ENCODE measurements at regions not wholly inside any gene's neighbourhood (a gene's known extent, or its start where the extent isn't known, plus 50 kb on each side); places are given as distances from the start of the nearest gene placed in this dataset.

DNA sequence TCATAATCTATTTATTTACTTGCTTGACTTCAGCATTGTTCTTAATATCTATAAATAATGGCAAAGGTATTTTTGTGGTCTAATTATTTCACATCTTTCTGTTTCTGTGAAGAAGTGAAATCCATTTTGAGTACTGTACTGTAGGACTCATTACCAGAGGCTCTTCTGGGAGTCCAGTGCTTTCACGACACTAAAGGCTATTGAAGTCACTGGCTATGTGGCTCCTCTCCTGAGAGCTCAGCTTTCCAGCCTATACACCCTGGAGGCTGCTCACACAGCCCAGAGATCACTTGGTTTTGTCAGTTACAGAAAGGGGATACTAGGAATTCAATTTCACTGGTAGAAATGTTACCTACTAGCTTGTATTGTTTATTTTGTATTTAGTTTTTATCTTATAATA, 547.3 kb downstream of the TAF11L14 start:
- Mint-ChIP-seq H3K27ac (no peak overlapping the region), H3K4me3 (no peak overlapping the region), H3K9me3 (peaks cover 8% of the 10 kb centered on the region), H3K4me1 (no peaks in the 10 kb centered on the region), H3K27me3 (no peaks in the 10 kb centered on the region), H3K36me3 (ENCODE audit: low read depth) (no peaks in the 10 kb centered on the region)
- ATAC-seq (replicated peaks) = no peak

DNA sequence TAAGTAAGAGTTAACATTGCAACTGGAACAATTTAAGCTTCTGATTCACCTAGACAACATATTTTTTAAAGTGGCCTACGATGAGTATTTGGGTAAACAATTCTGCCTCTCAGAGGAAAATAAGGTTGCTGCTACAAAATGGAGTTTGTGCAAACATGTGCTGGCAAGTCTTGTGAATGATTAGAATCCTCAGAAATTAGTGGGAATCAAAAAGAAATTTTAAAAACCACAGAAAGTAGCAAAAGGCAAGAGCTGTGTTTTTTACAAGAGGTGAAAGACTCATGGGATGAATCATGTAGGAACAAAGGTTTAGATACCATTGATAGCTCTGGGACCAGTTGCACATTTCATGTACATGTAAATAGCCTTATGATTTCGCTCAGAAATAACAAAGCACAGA, 561.6 kb downstream of the TAF11L14 start:
- H3K27ac Mint-ChIP-seq = no peak overlapping the region
- no peak overlapping the region for H3K4me3 Mint-ChIP-seq
- H3K9me3 Mint-ChIP-seq = peaks cover 11% of the 10 kb centered on the region
- ATAC-seq (replicated peaks) = no peak
- no peaks in the 10 kb centered on the region for H3K36me3 Mint-ChIP-seq (ENCODE audit: low read depth)
- H3K27me3 Mint-ChIP-seq = no peaks in the 10 kb centered on the region
- no peaks in the 10 kb centered on the region for H3K4me1 Mint-ChIP-seq

DNA sequence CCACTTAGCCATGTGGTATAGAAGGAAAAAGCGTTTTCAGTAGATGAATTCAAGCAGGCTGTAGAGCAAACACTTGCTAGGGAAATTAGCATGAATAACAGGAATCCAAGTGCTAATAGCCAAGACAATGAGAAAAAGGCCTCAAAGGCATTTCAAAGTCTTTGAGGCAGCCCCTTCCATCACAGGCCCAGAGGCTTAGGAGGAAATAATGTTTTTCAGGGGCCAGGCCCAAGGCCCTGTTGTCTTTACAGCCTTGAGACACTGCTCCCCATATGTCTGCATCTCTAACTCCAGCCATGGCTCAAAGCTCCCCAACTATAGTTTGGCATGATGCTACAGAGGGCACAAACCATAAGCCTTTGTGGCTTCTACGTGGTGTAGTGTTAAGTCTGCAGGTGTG, 563.5 kb downstream of the TAF11L14 start:
- peaks cover 13% of the 10 kb centered on the region for H3K9me3 Mint-ChIP-seq
- H3K27ac Mint-ChIP-seq = no peak overlapping the region
- no peak for ATAC-seq (replicated peaks)

GRCh38 chr5:18202164-18202563, 567.9 kb downstream of the TAF11L14 start:
- no peaks in the 10 kb centered on the region for H3K27me3 Mint-ChIP-seq
- no peak for ATAC-seq (replicated peaks)
- H3K4me1 Mint-ChIP-seq = no peaks in the 10 kb centered on the region
- H3K9me3 Mint-ChIP-seq = peaks cover 13% of the 10 kb centered on the region
- H3K27ac Mint-ChIP-seq = no peak overlapping the region
- no peak overlapping the region for H3K4me3 Mint-ChIP-seq
- no peaks in the 10 kb centered on the region for H3K36me3 Mint-ChIP-seq (ENCODE audit: low read depth)

More for the DNA sequence above, 563.5 kb downstream of the TAF11L14 start:
- no peaks in the 10 kb centered on the region for H3K4me1 Mint-ChIP-seq
- H3K27me3 Mint-ChIP-seq = no peaks in the 10 kb centered on the region
- no peaks in the 10 kb centered on the region for H3K36me3 Mint-ChIP-seq (ENCODE audit: low read depth)
- H3K4me3 Mint-ChIP-seq = no peak overlapping the region

DNA sequence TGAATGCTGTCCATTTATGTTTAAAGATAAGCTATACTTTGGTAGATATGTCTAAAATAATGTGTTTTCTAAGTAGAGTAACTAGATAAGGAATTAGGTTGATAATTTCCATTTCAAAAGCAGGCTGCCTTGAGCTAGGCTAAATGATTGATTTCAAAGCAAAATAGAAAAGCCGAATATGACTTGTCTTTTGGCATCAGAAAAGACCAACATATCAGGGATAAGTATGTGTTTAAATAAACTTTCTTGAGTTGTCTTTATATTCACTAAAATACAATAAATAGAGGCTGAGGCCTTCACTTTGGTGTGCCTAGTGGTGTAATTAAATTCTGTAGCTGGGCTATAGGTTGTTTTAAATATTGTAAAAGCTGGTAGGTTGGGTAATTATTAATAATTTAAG, 569.0 kb downstream of the TAF11L14 start:
- Mint-ChIP-seq H3K27ac (no peak overlapping the region), H3K4me3 (no peak overlapping the region), H3K36me3 (ENCODE audit: low read depth) (no peaks in the 10 kb centered on the region), H3K9me3 (peaks cover 11% of the 10 kb centered on the region), H3K4me1 (no peaks in the 10 kb centered on the region), H3K27me3 (no peaks in the 10 kb centered on the region)
- ATAC-seq (replicated peaks) = no peak

- H3K4me3 Mint-ChIP-seq = no peak overlapping the region
- ATAC-seq (replicated peaks) = no peak
- H3K9me3 Mint-ChIP-seq = peaks cover 9% of the 10 kb centered on the region
- H3K4me1 Mint-ChIP-seq = no peaks in the 10 kb centered on the region
- H3K36me3 Mint-ChIP-seq (ENCODE audit: low read depth) = no peaks in the 10 kb centered on the region
- H3K27me3 Mint-ChIP-seq = no peaks in the 10 kb centered on the region
- H3K27ac Mint-ChIP-seq = no peak overlapping the region
Observed at GRCh38 chr5:18213666-18214065, 579.4 kb downstream of the TAF11L14 start.

- Mint-ChIP-seq H3K9me3 (peaks cover 15% of the 10 kb centered on the region), H3K4me1 (no peaks in the 10 kb centered on the region), H3K36me3 (ENCODE audit: low read depth) (no peaks in the 10 kb centered on the region), H3K27ac (no peak overlapping the region), H3K27me3 (no peaks in the 10 kb centered on the region), H3K4me3 (no peak overlapping the region)
- ATAC-seq (replicated peaks) = no peak
Observed at GRCh38 chr5:18216016-18216415, 581.8 kb downstream of the TAF11L14 start.

DNA sequence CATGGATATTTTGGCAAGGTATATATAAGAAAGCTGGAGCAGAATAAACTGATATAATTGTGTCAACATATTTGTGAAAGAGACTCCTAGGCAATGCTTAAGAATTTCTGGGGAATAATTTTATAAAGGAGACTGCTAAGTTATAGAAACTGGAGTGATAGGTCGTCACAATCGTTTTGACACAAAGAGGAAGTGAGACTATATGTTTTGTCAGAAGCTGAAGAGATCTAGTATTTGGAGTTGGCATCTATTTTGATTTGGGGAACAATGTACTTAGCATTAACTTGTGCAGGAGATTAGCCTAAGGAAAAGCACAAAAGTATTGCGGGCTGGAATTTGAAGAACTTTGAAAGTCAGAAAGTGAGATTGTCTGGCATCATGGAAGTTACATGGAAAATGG, 582.5 kb downstream of the TAF11L14 start:
- H3K27ac Mint-ChIP-seq = no peak overlapping the region
- ATAC-seq (replicated peaks) = no peak
- H3K9me3 Mint-ChIP-seq = peaks cover 15% of the 10 kb centered on the region
- no peaks in the 10 kb centered on the region for H3K36me3 Mint-ChIP-seq (ENCODE audit: low read depth)
- H3K27me3 Mint-ChIP-seq = no peaks in the 10 kb centered on the region
- H3K4me3 Mint-ChIP-seq = no peak overlapping the region
- no peaks in the 10 kb centered on the region for H3K4me1 Mint-ChIP-seq

- H3K27ac Mint-ChIP-seq = no peak overlapping the region
- no peaks in the 10 kb centered on the region for H3K36me3 Mint-ChIP-seq (ENCODE audit: low read depth)
- ATAC-seq (replicated peaks) = no peak
- H3K4me3 Mint-ChIP-seq = no peak overlapping the region
- no peaks in the 10 kb centered on the region for H3K4me1 Mint-ChIP-seq
- peaks cover 21% of the 10 kb centered on the region for H3K9me3 Mint-ChIP-seq
- no peaks in the 10 kb centered on the region for H3K27me3 Mint-ChIP-seq
Observed at GRCh38 chr5:18219241-18219640, 585.0 kb downstream of the TAF11L14 start.

DNA sequence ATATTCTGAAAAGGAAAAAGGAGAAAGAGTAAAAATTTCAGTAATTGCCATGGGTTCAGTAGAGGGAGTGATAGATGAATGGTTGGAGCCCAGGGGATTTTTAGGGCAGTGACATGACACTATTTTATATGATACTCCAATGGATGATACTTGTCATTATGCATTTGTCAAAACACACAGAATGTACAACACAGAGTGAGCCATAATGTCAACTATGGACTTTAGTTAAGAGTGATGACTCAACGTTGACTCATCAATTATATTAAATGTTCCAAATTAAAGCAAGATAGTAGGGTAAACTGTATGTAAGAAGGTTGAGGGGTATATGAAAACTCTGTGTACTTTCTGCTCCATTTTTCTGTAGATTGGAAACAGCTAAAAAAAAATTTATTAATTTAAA, 586.4 kb downstream of the TAF11L14 start:
- no peak for ATAC-seq (replicated peaks)
- no peaks in the 10 kb centered on the region for H3K4me1 Mint-ChIP-seq
- H3K4me3 Mint-ChIP-seq = no peak overlapping the region
- no peaks in the 10 kb centered on the region for H3K27me3 Mint-ChIP-seq
- peaks cover 19% of the 10 kb centered on the region for H3K9me3 Mint-ChIP-seq
- H3K36me3 Mint-ChIP-seq (ENCODE audit: low read depth) = no peaks in the 10 kb centered on the region
- H3K27ac Mint-ChIP-seq = no peak overlapping the region

DNA sequence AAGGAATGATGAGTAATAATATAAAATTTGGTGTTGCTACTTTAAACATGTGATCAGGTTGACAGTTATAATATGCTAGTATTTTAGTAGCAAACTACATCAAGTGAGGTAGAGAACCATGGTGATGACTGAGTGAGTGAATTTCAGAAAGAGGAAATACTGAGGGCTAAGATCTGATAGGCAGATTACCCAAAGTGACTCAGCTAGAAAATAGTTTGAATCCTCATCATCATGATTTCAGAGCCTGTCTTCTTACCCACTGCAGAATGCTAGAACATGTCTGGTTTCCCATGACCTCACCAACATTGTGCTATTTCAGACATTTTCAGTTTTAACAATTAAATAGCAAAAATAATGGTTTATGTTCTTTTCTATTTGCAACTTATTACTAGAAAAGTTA, 602.1 kb downstream of the TAF11L14 start:
- Mint-ChIP-seq H3K4me3 (no peak overlapping the region), H3K27me3 (no peaks in the 10 kb centered on the region), H3K36me3 (ENCODE audit: low read depth) (no peaks in the 10 kb centered on the region), H3K9me3 (peaks cover 4% of the 10 kb centered on the region), H3K27ac (no peak overlapping the region), H3K4me1 (no peaks in the 10 kb centered on the region)
- ATAC-seq (replicated peaks) = no peak

DNA sequence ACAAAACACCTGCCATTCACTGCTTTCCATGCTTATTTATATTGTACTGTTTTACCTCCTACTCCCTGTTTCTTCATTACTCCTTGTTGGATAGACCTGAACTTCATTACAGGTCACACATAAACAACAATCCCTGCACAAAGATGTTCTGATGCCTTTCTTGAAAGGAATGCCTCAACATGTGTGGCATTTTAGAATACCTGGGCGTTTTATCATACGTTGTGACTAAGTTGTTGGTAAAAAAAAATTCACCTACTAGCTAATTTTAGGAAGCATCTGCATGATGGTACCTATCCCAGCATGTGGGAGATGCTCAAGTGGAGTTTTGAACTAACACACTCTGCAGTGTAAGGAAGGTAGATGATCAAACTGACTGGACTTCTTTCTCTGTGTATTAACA, 604.1 kb downstream of the TAF11L14 start:
- Mint-ChIP-seq H3K27ac (no peak overlapping the region), H3K9me3 (peaks cover 4% of the 10 kb centered on the region), H3K4me3 (no peak overlapping the region), H3K4me1 (no peaks in the 10 kb centered on the region), H3K27me3 (no peaks in the 10 kb centered on the region), H3K36me3 (ENCODE audit: low read depth) (no peaks in the 10 kb centered on the region)
- ATAC-seq (replicated peaks) = no peak

DNA sequence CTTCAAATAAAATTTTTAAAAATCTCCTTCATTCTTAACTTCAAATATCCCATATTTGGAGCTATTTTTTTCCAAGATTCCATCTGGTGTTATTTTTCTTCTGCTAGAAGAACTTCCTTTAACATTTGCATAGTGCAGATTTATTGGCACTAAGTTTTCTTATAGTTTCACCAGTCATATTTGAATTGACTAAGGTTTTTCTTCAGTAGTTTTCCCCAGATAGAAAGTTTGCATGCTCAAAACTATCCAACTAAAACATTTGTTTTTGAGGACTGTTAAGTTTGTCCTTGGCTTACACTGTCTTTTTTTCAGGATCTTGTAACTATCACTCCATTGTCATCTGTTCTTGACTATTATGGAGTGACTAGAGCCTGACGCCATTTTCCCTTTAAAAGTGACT, 606.7 kb downstream of the TAF11L14 start:
- ATAC-seq (replicated peaks) = no peak
- H3K9me3 Mint-ChIP-seq = peaks cover 9% of the 10 kb centered on the region
- H3K27ac Mint-ChIP-seq = no peak overlapping the region
- H3K4me3 Mint-ChIP-seq = no peak overlapping the region
- H3K4me1 Mint-ChIP-seq = no peaks in the 10 kb centered on the region
- no peaks in the 10 kb centered on the region for H3K27me3 Mint-ChIP-seq
- no peaks in the 10 kb centered on the region for H3K36me3 Mint-ChIP-seq (ENCODE audit: low read depth)

DNA sequence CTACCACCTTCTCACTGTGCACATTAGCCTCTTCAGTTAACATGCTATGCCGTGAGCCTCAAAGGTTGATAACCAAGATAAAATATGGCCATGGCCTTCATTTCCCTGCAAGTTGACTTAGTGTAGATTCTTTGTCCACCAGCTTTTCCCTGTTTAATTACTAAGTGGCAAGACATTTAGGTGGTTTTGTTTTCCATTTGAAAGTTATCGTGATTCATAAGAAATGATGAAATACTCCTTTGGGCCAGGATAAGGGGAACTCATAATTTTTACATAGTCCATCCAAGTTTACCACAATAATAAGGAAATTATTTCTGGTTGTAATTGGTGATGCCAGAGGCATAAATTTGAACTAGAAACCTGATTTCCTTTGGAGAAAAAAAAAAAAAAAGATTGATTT, 609.6 kb downstream of the TAF11L14 start:
- ATAC-seq (replicated peaks) = no peak
- Mint-ChIP-seq H3K27ac (no peak overlapping the region), H3K36me3 (ENCODE audit: low read depth) (no peaks in the 10 kb centered on the region), H3K4me3 (no peak overlapping the region), H3K9me3 (peaks cover 12% of the 10 kb centered on the region), H3K4me1 (no peaks in the 10 kb centered on the region), H3K27me3 (no peaks in the 10 kb centered on the region)

DNA sequence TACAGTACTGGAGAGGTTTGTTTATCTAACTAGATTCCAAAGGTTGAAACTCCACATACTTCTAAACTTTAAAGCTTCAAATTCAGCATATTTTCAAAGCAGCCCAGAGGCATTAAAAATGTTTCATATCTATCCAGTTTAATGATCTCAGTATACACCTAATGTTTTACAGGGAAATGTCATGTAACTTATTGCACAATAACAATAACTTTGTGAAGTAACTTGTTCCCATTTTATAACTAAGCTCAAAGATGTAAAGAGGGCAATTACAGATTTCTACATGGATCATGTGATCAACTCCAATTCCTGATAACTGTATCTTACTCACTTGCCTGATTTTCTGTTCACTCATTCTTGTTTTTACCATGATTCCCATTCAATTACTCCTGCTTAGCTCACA, 610.0 kb downstream of the TAF11L14 start:
- Mint-ChIP-seq H3K27ac (no peak overlapping the region), H3K4me1 (no peaks in the 10 kb centered on the region), H3K36me3 (ENCODE audit: low read depth) (no peaks in the 10 kb centered on the region), H3K27me3 (no peaks in the 10 kb centered on the region), H3K9me3 (peaks cover 12% of the 10 kb centered on the region), H3K4me3 (no peak overlapping the region)
- ATAC-seq (replicated peaks) = no peak

GRCh38 chr5:18252559-18252958, 618.3 kb downstream of the TAF11L14 start:
- H3K9me3 Mint-ChIP-seq = peaks cover 24% of the 10 kb centered on the region
- no peak overlapping the region for H3K27ac Mint-ChIP-seq
- no peaks in the 10 kb centered on the region for H3K4me1 Mint-ChIP-seq
- H3K36me3 Mint-ChIP-seq (ENCODE audit: low read depth) = no peaks in the 10 kb centered on the region
- no peak overlapping the region for H3K4me3 Mint-ChIP-seq
- H3K27me3 Mint-ChIP-seq = no peaks in the 10 kb centered on the region
- no peak for ATAC-seq (replicated peaks)

Measured in activated T-helper 17 cell treated with anti-CD3 and anti-CD28 coated beads, Interleukin-2, amount 50 U/mL, for 72 hours (primary cell).